ENCODE measurements at regions not wholly inside any gene's neighbourhood (a gene's known extent, or its start where the extent isn't known, plus 50 kb on each side); places are given as distances from the start of the nearest gene placed in this dataset.
A peak's percentile ranks its signal among the peaks of the same experiment; 100 is the strongest.
"Not testable (repeated sequence)": the region's sequence is repeated elsewhere in the genome, so short reads cannot be mapped to it uniquely, and the experiment has no call there.

GRCh38 chr6:74534465-74535211 lies 671.2 kb downstream of the COL12A1 start:
- intact Hi-C loops (cut with DNase I) = no loop called here
- no peak for DNase-seq

GRCh38 chr6:74519163-74519562 lies 686.7 kb downstream of the COL12A1 start:
- no peak for DNase-seq
- intact Hi-C loops (cut with DNase I) = no loop called here

GRCh38 chr6:74518035-74518434 lies 687.8 kb downstream of the COL12A1 start:
- DNase-seq = no peak
- intact Hi-C loops (cut with DNase I) = no loop called here

- DNase-seq = no peak
- intact Hi-C loops (cut with DNase I) = no loop called here
These were observed 695.0 kb downstream of the COL12A1 start for GRCh38 chr6:74510878-74511277.

- intact Hi-C loops (cut with DNase I) = no loop called here
- DNase-seq = no peak
These were observed 698.2 kb downstream of the COL12A1 start for GRCh38 chr6:74507649-74508048.

- DNase-seq = no peak
- intact Hi-C loops (cut with DNase I) = no loop called here
These were observed 700.5 kb downstream of the COL12A1 start for GRCh38 chr6:74505391-74505790.

GRCh38 chr6:74504941-74505340 lies 700.9 kb downstream of the COL12A1 start:
- intact Hi-C loops (cut with DNase I) = no loop called here
- no peak for DNase-seq

GRCh38 chr6:74492587-74492986 lies 713.3 kb downstream of the COL12A1 start:
- intact Hi-C loops (cut with DNase I) = no loop called here
- no peak for DNase-seq

GRCh38 chr6:74491844-74492374 lies 713.9 kb downstream of the COL12A1 start:
- no peak for DNase-seq
- intact Hi-C loops (cut with DNase I) = no loop called here

GRCh38 chr6:74488726-74489125 lies 717.1 kb downstream of the COL12A1 start:
- intact Hi-C loops (cut with DNase I) = not testable (repeated sequence)
- peak in 1 of 10 donors; percentile 52 for DNase-seq

GRCh38 chr6:74482180-74482579 lies 723.7 kb downstream of the COL12A1 start:
- DNase-seq = no peak
- intact Hi-C loops (cut with DNase I) = no loop called here

GRCh38 chr6:74480561-74480960 lies 725.3 kb downstream of the COL12A1 start:
- intact Hi-C loops (cut with DNase I) = no loop called here
- no peak for DNase-seq

- intact Hi-C loops (cut with DNase I) = no loop called here
- peak in 1 of 10 donors; percentile 70 for DNase-seq
These were observed 725.9 kb downstream of the COL12A1 start for GRCh38 chr6:74479960-74480359.

GRCh38 chr6:74479420-74479819 lies 726.4 kb downstream of the COL12A1 start:
- intact Hi-C loops (cut with DNase I) = no loop called here
- DNase-seq = no peak

GRCh38 chr6:74474046-74474445 lies 731.8 kb downstream of the COL12A1 start:
- DNase-seq; intact Hi-C loops (cut with DNase I): not testable (repeated sequence)

GRCh38 chr6:74468552-74468951 lies 737.3 kb downstream of the COL12A1 start:
- intact Hi-C loops (cut with DNase I) = not testable (repeated sequence)

GRCh38 chr6:74467533-74468215 lies 738.2 kb downstream of the COL12A1 start:
- intact Hi-C loops (cut with DNase I) = no loop called here
- no peak for DNase-seq

More at GRCh38 chr6:74468552-74468951, 737.3 kb downstream of the COL12A1 start:
- peak in 1 of 10 donors; percentile 57 for DNase-seq

- intact Hi-C loops (cut with DNase I) = no loop called here
- no peak for DNase-seq
These were observed 739.3 kb downstream of the COL12A1 start for GRCh38 chr6:74466572-74466971.

- no peak for DNase-seq
- intact Hi-C loops (cut with DNase I) = no loop called here
These were observed 746.6 kb downstream of the COL12A1 start for GRCh38 chr6:74459260-74459659.

- intact Hi-C loops (cut with DNase I) = no loop called here
These were observed 747.3 kb downstream of the COL12A1 start for GRCh38 chr6:74458536-74458935.

GRCh38 chr6:74455786-74456185 lies 750.1 kb downstream of the COL12A1 start:
- intact Hi-C loops (cut with DNase I) = no loop called here
- no peak for DNase-seq

More at GRCh38 chr6:74458536-74458935, 747.3 kb downstream of the COL12A1 start:
- no peak for DNase-seq

GRCh38 chr6:74451953-74452352 lies 753.9 kb downstream of the COL12A1 start:
- intact Hi-C loops (cut with DNase I) = no loop called here
- DNase-seq = no peak
